Stimulated activated CD4-positive, alpha-beta T cell treated with anti-CD3 and anti-CD28 coated beads, Interleukin-15, amount 100 ng/mL, for 24 hours (primary cell): ENCODE measurements at regions not wholly inside any gene's neighbourhood (a gene's known extent, or its start where the extent isn't known, plus 50 kb on each side); places are given as distances from the start of the nearest gene placed in this dataset.
"Not testable (repeated sequence)": the region's sequence is repeated elsewhere in the genome, so short reads cannot be mapped to it uniquely, and the experiment has no call there.

Experiments
- DNase-seq: peaks from one replicate; pipeline ENCODE4 v3.0.0-alpha.2; 2020

- DNase-seq, result no peak
Observed at GRCh38 chr1:198986442-198986841, 347.6 kb downstream of the PTPRC start.

GRCh38 chr1:199002661-199003060 is 363.8 kb downstream of the PTPRC start:
- no peak for DNase-seq

GRCh38 chr1:199007423-199007822 is 368.6 kb downstream of the PTPRC start:
- no peak for DNase-seq

GRCh38 chr1:199009447-199009846 is 370.6 kb downstream of the PTPRC start:
- DNase-seq, result no peak

GRCh38 chr1:199010492-199010891 is 371.7 kb downstream of the PTPRC start:
- no peak for DNase-seq

- no peak for DNase-seq
Observed at GRCh38 chr1:199010933-199011332, 372.1 kb downstream of the PTPRC start.

- DNase-seq, result no peak
Observed at GRCh38 chr1:199015799-199016198, 377.0 kb downstream of the PTPRC start.

- DNase-seq, result no peak
Observed at GRCh38 chr1:199018471-199019135, 379.8 kb downstream of the PTPRC start.

GRCh38 chr1:199020051-199020450 is 381.2 kb downstream of the PTPRC start:
- no peak for DNase-seq

- DNase-seq, result no peak
Observed at GRCh38 chr1:199020904-199021303, 382.1 kb downstream of the PTPRC start.

- DNase-seq, result no peak
Observed at GRCh38 chr1:199029401-199029800, 390.6 kb downstream of the PTPRC start.

- no peak for DNase-seq
Observed at GRCh38 chr1:199029855-199030254, 391.0 kb downstream of the PTPRC start.

GRCh38 chr1:199030541-199030940 is 391.7 kb downstream of the PTPRC start:
- DNase-seq, result not testable (repeated sequence)

- not testable (repeated sequence) for DNase-seq
Observed at GRCh38 chr1:199031170-199031569, 392.3 kb downstream of the PTPRC start.

- DNase-seq, result not testable (repeated sequence)
Observed at GRCh38 chr1:199032479-199032878, 393.6 kb downstream of the PTPRC start.

GRCh38 chr1:199033661-199034060 is 394.8 kb downstream of the PTPRC start:
- no peak for DNase-seq

- DNase-seq, result no peak
Observed at GRCh38 chr1:199038156-199038555, 399.3 kb downstream of the PTPRC start.

GRCh38 chr1:199040076-199040905 is 401.5 kb downstream of the PTPRC start:
- DNase-seq, result no peak

GRCh38 chr1:199041173-199041914 is 402.5 kb downstream of the PTPRC start:
- no peak for DNase-seq

GRCh38 chr1:199042193-199042592 is 403.4 kb downstream of the PTPRC start:
- DNase-seq, result no peak

- no peak for DNase-seq
Observed at GRCh38 chr1:199044191-199044590, 405.4 kb downstream of the PTPRC start.

GRCh38 chr1:199046618-199047017 is 407.8 kb downstream of the PTPRC start:
- no peak for DNase-seq

- no peak for DNase-seq
Observed at GRCh38 chr1:199054694-199055093, 415.9 kb downstream of the PTPRC start.

- no peak for DNase-seq
Observed at GRCh38 chr1:199057322-199057721, 418.5 kb downstream of the PTPRC start.
